GM19463 (cell line): ENCODE measurements at regions not wholly inside any gene's neighbourhood (a gene's known extent, or its start where the extent isn't known, plus 50 kb on each side); places are given as distances from the start of the nearest gene placed in this dataset.
"Not testable (repeated sequence)": the region's sequence is repeated elsewhere in the genome, so short reads cannot be mapped to it uniquely, and the experiment has no call there.

Experiments used
- ATAC-seq: cut with Tn5 transposase; IDR thresholded peaks from one replicate; pipeline ENCODE4 v1.9.1; 2021; ENCODE audit warnings: mild to moderate bottlenecking, moderate library complexity; ENCODE audit not compliant: unreplicated experiment

- ATAC-seq, result no peak
Measured at GRCh38 chr5:33205079-33205478, 235.7 kb upstream of the TARS1 start.

GRCh38 chr5:33205727-33206410 is 234.9 kb upstream of the TARS1 start:
- ATAC-seq, result no peak

GRCh38 chr5:33206962-33207506 is 233.7 kb upstream of the TARS1 start:
- ATAC-seq, result no peak

GRCh38 chr5:33209252-33209651 is 231.5 kb upstream of the TARS1 start:
- no peak for ATAC-seq

- ATAC-seq, result not testable (repeated sequence)
Measured at GRCh38 chr5:33210221-33210620, 230.5 kb upstream of the TARS1 start.

- no peak for ATAC-seq
Measured at GRCh38 chr5:33210978-33211377, 229.8 kb upstream of the TARS1 start.

- no peak for ATAC-seq
Measured at GRCh38 chr5:33212439-33212838, 228.3 kb upstream of the TARS1 start.

DNA sequence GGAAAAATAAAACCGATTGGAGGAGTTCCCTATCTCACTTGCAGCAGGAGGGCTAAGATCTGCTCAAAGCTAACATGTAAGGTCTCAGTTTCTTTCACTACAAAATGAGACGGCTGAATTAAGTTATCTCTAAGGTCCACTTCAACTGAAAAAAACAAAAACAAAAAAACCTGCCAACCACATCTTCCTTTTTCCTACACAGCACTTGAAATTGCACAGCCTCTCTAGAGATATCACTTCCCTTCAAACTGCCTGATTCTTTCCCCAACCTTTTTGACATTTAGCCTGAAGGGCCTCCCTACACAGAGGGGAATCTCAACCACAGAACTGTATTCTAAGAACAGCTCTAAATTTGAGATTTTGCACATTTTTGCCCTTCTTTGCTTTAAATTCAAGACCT is 227.9 kb upstream of the TARS1 start:
- ATAC-seq, result no peak

DNA sequence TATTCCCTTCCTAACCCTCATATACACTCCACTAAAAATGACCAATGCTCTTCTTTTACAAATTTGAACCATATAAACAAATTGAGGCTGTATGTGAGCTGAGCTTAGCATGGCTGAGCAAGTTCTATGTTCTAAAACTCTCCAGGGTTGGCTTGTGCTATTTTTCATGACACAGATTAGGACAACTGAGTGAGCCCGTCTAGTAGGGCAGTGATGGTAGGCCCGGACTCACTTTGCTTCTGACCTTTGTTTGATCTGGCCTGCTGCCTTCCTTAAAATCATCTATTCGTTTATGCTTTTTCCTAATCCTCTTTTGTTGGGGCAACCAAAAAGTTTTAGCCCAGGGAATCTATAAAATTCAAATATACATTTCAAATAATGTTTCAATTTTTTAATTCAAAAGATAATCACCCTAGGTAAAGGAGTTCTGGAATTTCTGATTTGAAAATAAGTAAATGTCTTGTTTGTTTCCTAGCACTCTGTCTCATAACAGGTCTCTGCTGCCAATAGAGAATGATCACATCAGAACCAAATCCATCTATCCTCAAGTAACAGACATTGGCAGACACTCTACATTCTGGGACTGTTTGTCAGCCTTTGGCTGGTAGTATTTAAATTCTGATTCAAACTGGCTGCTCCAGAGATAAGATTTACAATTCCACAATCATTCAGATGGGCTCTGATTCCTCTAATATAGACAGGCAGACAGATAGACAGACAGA is 217.0 kb upstream of the TARS1 start:
- no peak for ATAC-seq

DNA sequence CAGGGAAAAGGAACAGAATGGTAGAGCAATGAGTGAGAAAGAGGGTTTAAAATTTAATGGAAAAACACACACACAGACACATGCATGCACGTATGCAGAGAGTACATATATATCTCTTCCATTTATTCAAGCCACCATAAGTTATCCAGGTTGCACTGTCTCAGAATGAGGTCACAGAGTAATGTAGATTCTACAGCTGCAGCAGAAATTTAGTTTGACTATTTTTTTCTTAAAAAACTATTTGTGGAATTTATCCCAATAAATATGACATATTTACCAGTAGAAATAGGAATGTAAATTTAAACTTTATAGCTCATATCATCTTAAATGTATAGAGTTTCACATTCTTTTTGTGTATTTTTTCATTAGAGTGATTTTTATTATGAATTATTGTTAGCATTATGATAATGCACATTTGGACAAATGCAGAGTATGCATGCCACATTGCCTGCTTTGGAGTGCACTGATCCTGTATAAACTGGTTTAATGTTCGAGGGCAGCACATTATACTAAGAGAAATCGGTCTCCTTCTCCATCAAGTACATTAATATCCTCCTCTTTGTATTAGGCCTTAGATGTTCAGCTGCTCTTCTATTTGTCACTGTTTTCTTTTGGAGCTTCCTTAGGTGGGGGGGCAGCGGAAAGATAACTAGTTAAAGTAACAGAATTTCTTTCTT is 216.3 kb upstream of the TARS1 start:
- no peak for ATAC-seq

DNA sequence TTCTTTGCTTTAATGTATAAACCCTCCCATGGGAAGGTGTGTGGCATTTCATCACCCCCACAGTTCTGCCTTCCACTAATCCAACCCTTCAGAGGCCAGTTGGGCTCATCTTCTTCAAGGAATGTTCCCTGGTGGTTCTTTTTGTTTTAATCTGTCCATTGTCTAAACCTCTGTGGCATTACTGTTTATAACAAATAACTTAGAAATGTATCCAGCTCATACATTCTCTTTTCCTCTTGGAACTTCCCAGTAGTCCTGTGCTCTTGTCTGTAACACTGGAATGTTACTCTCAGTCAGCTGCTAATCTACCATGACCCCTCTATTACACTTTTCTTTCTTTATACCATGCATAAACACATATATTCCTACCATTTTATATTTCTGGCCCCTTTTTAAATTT is 213.5 kb upstream of the TARS1 start:
- no peak for ATAC-seq

DNA sequence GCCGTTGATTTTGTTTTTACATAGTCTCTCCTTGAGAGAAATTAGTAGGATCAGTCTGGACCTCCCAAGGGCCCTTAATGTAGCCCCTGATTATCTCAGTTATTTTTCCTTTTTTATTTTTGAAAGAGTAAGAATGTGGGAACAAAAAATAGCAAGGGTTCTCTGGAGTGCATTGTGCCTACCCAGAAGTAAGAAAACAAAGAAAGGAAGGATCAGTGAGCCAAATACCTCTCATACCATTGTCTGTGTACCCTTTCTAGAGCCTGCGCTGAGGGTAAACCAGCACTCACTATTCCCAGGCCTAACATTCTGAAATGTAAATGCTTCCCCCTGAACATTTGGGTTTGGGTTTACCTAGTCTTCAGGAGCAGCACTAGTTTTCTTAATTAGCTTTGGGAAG is 213.0 kb upstream of the TARS1 start:
- no peak for ATAC-seq

DNA sequence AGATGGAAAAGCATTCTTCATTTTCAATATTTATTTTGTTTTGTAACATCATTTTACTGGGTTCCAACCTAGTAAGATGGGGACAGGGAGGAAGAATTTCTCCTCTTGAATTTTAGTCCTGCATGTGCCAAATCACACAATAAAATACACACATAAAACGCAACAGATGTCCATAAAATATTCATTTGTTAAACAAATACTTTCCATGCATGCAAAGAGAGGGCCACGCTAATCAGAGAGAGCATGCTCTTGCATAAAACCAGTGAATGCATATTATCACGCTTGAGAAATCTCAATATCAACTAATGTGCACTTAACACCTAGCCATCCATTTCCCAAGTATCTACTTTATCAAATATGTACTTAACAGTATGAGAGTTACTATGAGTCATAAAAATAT is 212.6 kb upstream of the TARS1 start:
- ATAC-seq, result no peak

- no peak for ATAC-seq
Measured at GRCh38 chr5:33229216-33229615, 211.5 kb upstream of the TARS1 start.

DNA sequence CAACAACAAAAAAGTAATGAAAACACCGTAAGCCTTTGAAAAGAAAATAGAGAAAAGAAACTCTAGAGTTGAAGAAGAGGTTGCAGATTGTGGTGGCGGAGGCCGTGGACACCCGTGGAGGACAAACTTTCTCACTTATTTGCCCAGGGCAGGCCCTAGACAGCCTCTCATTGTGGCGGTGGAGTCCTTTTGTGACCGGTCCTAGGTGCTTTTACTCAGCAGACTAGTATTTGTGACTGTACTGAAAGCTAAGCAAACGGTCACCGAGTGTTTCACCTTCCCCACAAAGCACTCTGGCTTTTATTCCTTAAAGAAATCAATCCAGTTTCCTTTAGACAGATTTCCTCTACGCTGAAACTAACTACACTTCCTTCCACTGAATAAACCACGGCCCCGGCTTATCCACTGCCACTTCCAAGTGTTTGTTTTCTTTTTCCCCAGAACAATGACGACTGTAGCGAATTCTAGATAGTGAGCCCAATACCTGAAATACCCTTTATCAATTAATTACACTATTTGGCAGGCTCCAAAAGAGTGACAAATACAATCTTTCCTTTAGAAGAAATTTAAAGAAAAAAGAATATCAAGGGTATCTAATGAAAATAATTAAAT is 210.2 kb upstream of the TARS1 start:
- ATAC-seq, result no peak

GRCh38 chr5:33231214-33231710 is 209.5 kb upstream of the TARS1 start:
- ATAC-seq, result no peak

GRCh38 chr5:33231935-33232334 is 208.8 kb upstream of the TARS1 start:
- ATAC-seq, result no peak

GRCh38 chr5:33232731-33233505 is 207.8 kb upstream of the TARS1 start:
- no peak for ATAC-seq

DNA sequence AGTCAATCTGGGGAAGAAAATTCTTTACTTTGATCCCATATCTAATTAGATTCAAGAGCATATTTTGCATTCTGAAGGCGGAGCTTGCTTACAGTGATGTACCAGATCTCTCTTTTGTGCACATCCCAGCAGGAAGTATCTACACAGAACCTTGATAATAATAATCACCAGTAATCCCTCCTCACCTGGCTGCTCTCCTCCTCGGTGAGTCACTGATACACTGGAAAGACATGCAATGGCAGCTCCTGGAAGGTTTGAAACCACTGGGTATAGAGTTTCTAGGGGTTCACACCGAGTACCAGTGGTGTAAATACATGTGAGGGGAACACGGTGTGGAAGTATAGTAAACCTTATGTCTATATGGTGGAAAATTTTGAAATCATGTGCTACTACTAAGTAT is 205.5 kb upstream of the TARS1 start:
- no peak for ATAC-seq

- no peak for ATAC-seq
Measured at GRCh38 chr5:33235824-33236223, 204.9 kb upstream of the TARS1 start.
